ENCODE measurements at regions not wholly inside any gene's neighbourhood (a gene's known extent, or its start where the extent isn't known, plus 50 kb on each side); places are given as distances from the start of the nearest gene placed in this dataset.

- no peak for DNase-seq (ENCODE audit: low read depth in 2 of 2)
Measured at GRCh38 chr16:86632206-86632605, 53.9 kb downstream of the FOXL1 start.

DNA sequence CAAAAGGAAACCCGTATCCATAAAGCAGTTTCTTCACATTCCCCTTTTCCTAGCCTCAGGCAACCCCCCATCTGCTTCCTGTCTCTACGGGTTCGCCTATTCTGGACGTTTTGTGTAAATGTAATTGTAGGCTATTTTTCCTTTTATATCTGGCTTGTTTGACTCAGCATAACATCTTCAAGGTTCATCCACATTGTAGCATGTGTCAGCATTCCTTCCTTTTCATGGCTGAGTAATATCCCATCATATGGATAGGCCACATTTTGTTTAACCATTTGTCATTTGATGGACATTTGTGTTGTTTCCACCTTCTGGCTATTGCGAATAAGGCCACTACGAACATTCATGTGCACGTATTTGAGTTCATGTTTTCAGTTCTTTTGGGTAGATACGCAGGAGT lies 54.6 kb downstream of the FOXL1 start:
- no peak for DNase-seq (ENCODE audit: low read depth in 2 of 2)

- DNase-seq (ENCODE audit: low read depth in 2 of 2): no peak
Measured at GRCh38 chr16:86634292-86634691, 55.9 kb downstream of the FOXL1 start.

- DNase-seq (ENCODE audit: low read depth in 2 of 2): no peak
Measured at GRCh38 chr16:86635176-86635876, 57.0 kb downstream of the FOXL1 start.

GRCh38 chr16:86635926-86636325 lies 57.6 kb downstream of the FOXL1 start:
- no peak for DNase-seq (ENCODE audit: low read depth in 2 of 2)

DNA sequence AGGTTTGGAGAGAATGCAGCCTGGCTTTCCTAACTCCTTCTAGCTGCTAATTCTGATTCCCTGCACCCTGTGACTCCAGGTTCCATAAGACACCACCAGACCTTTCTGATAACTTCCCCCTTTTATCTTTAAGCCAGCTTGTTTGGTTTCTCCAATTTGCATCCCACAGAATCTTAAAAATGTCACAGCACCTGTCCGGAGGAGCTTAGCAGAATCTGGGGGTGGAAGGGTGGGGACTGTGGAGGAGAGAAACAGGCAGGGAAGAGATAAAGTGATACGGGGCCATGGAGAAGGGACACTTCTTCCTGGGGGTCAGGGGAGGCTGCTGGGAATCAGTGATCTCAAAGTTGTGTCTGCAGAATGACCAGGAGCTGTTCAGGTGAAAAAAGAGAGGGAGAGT lies 59.4 kb downstream of the FOXL1 start:
- DNase-seq (ENCODE audit: low read depth in 2 of 2): no peak

DNA sequence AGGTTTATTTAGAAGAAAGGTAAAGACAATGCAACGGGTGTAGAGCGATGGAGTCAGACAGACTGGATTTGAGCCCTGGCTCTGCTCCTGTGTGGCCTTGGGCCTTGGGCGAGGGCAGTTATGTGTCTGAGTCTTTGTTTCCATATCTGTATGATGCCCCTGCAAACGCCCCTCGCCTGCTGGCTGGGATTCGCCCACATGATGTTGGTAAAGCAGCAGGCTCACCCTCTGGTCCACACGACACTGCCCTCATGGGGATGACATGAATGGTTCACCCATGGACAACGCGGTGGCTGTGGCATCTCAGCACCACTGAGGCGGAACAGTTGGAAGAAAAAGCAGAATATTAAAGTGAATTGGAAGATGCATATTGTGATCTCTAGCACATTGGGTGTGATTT lies 60.3 kb downstream of the FOXL1 start:
- no peak for DNase-seq (ENCODE audit: low read depth in 2 of 2)

- DNase-seq (ENCODE audit: low read depth in 2 of 2): no peak
Measured at GRCh38 chr16:86639354-86639753, 61.0 kb downstream of the FOXL1 start.

GRCh38 chr16:86640265-86640843 lies 62.0 kb downstream of the FOXL1 start:
- no peak for DNase-seq (ENCODE audit: low read depth in 2 of 2)

DNA sequence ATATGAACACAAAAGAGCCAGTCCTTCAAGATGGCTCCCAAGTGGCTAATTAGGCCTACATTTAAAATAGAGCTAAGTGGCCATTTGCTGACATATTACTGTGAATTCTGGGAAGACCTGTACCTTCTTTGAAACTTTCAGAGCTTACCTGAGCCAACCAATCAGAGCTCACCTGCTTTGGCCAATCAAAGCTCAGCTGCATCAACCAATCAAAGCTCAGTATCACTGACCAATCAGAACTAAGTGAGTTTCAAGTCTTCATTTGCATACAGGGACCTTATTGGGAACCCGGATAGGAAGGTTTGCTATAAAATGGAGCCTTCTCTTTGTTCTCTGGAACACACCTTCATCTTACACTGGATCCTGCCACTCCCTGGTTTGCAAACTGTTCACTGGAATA lies 63.7 kb downstream of the FOXL1 start:
- no peak for DNase-seq (ENCODE audit: low read depth in 2 of 2)

GRCh38 chr16:86643671-86644070 lies 65.3 kb downstream of the FOXL1 start:
- DNase-seq (ENCODE audit: low read depth in 2 of 2): no peak

GRCh38 chr16:86647561-86647960 lies 69.2 kb downstream of the FOXL1 start:
- DNase-seq (ENCODE audit: low read depth in 2 of 2): no peak

GRCh38 chr16:86649875-86650274 lies 71.5 kb downstream of the FOXL1 start:
- no peak for DNase-seq (ENCODE audit: low read depth in 2 of 2)

DNA sequence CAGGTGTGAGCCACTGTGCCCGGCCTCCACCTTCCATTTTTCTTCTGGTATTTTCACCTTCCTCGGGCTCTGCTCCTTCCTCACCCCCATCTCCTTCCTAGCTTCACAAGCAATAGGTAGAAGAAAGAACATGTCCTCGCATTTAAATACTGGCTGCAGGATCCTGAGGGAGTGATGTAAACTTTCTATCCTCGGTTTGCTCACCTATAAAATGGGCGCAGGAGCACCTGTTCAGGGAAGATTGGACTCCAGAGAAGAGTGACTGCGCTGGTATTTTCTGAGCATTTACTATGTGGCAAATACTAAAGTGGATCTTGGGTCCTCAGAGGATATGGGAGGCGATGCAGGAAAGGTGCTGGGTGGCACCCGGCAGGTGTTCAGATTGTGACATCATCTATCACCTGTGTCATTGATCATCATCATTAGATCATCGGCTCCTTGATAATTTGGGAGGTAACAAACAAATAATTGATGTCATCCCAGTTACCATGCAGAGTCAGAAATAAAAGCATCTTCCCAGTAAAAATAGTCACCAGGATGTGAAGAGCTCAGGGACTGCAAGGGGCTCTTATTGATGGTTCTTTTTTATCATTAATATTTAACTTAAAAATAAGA lies 72.8 kb downstream of the FOXL1 start:
- no peak for DNase-seq (ENCODE audit: low read depth in 2 of 2)

- DNase-seq (ENCODE audit: low read depth in 2 of 2): no peak
Measured at GRCh38 chr16:86651823-86652222, 73.5 kb downstream of the FOXL1 start.

- no peak for DNase-seq (ENCODE audit: low read depth in 2 of 2)
Measured at GRCh38 chr16:86653285-86654006, 75.1 kb downstream of the FOXL1 start.

DNA sequence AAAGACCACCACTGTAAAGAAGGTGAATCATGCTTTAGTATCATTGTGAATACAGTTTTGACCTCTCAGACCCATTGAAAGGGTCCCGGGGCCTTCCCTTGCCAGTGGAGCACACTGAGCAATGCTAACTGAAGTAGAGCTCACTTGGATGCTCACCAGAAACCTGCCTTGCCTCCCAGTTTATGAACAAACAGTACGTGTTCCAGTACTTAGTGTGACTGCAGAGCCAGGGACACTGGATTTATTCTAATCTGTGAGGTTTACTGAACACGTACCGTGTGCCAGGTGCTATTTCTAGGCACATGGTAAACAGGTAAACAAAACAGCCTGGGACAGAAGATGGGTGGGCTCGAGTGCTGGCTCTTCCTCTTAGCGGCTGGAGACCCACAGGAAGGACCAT lies 79.6 kb downstream of the FOXL1 start:
- no peak for DNase-seq (ENCODE audit: low read depth in 2 of 2)

DNA sequence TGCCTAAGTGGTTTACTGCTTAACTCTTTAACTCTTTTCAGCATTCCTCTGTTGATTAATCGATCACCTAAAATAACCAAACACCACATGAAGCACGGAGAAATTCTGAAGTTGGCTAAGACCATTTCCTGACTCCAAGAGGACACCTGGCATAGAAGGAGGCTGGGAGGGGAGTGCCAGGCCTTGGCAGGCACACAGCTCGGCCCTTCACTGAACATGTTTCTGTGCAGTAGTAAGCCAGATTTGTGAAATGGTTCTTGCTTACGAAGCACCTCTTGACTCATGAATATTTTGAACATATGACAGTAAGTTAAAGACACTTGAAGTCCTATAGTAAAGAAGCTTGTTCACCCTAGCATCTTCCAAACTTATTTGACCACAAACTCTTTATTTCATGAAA lies 82.3 kb downstream of the FOXL1 start:
- no peak for DNase-seq (ENCODE audit: low read depth in 2 of 2)

GRCh38 chr16:86661706-86662105 lies 83.4 kb downstream of the FOXL1 start:
- no peak for DNase-seq (ENCODE audit: low read depth in 2 of 2)

DNA sequence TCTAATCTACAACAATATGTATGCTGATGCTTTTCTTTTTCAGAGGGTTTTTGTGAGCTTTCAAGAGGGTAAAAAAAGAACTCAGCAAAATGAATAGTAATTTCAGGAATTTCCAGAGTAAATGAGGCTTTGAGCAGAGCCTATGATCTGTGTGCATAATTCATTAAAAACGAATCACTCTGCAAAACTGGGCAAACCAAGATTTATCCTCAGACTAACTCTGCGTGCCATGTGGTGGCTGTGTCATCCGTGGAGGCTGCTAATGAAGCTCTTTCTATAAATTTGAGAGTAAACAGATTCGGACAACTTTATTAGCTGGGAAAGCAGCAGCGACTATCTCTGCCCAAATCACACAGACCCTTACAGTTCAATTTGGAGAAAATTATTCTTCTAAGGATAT lies 83.8 kb downstream of the FOXL1 start:
- DNase-seq (ENCODE audit: low read depth in 2 of 2): no peak

DNA sequence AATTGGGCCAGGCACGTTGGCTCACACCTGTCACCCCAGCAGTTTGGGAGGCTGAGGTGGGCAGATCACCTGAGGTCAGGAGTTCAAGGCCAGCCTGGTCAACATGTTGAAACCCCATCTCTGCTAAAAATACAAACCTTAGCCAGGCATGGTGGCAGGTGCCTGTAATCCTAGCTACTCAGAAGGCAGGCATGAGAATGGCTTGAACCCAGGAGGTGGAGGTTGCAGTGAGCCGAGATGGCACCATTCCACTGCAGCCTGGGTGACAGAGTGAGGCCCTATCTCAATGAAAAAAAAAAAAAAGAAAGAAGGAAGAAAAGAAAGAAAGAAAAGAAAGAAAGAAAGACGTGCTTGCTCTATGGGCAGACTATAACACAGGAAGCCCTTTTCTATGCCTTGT lies 84.4 kb downstream of the FOXL1 start:
- no peak for DNase-seq (ENCODE audit: low read depth in 2 of 2)

- DNase-seq (ENCODE audit: low read depth in 2 of 2): no peak
Measured at GRCh38 chr16:86663685-86664521, 85.6 kb downstream of the FOXL1 start.
